ENCODE measurements at regions not wholly inside any gene's neighbourhood (a gene's known extent, or its start where the extent isn't known, plus 50 kb on each side); places are given as distances from the start of the nearest gene placed in this dataset.

DNA sequence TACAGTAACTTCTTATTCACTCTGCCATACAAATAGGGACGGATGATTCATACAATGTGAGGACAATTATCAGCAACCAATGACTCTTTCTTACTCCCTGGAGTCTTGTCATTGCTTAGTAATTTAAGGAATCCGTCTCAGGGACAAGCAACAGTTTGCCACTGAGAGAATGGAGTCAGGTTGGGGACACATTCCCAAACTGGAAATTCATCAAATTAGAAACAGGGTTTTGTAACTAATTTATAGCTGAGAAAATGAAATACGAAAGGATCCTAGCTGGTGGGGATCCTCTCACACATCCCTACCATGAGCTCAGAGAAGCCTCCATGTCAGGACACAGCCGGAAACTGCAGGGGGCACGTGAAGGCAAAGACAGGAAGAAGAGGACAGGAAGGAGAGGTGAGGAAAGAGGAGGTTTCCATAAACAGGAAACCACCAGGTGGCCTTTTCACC is 50.4 kb upstream of the KDR start:
- DNase-seq (ENCODE audit: low read depth, low spot score) = no peak

DNA sequence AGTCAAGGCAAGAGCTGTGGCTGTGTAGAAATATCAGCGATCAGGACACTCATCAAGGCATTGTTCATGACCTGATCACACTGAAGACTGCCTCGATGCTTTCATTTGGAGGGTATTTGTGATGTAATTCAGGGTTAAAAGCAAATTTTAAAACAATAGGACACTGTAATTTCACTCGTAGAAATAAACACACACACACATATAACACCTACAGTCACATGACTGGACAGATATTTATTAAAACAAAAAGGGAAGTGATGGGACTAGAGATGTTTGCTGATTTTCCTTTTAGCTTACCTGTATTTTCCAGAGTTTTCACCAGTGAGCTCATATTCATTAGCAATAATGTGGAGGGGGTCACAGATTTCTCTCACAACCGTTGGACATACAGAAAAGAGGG is 51.1 kb upstream of the KDR start:
- no peak for DNase-seq (ENCODE audit: low read depth, low spot score)

DNA sequence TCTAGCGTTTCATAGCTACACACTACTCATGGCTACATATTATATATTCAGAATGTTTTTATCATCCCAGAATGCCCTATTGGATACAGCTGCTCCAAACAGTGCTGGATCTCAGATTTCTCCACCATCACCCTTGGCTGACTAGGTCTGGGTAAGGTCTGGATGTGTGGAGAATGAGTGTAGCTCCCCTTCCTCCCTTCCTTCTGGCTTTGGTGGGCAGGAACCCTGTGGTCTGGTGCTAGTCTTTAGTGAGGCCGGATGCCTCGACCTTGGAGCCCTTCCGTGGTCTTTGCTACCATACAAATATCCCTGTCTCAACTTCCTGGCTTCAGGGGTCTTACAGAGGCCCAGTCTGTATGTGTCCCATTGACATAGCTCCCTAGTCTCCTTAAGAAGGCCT is 52.1 kb upstream of the KDR start:
- DNase-seq (ENCODE audit: low read depth, low spot score) = no peak

DNA sequence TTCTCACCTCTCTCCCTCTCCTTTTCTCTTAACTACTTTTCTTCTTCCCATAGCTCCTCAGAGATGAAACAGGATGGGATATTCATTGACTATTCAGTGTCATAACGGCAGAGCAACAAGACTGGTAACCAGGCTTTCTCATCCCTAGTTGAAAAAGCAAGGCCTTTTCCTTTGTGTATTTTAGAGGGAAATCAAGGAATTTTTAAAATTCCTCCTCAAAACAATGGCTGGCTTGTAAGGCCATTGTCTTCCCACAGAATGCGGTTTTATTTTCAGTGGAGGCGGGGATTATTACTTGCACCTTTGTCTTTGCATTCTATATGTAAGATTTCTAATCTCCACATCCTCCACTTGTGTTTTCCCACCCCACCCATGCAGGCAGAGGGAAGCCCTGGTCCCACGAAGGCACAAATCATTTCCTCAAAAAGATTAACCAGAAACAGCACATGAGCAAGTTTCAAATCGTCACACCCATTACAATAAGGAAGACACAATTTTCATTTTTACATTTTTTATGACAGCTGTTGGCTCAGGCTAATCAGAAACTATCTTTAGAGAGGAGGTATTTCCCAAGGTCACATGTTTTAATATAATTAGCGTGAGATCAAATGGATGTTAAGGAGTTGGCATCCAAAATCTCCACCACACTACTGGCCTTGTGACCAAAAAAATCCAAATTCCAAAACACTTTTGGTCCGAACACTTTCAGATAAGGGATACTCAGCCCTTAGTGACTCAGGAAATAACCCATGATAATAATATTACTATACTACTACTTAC is 53.0 kb upstream of the KDR start:
- no peak for DNase-seq (ENCODE audit: low read depth, low spot score)

DNA sequence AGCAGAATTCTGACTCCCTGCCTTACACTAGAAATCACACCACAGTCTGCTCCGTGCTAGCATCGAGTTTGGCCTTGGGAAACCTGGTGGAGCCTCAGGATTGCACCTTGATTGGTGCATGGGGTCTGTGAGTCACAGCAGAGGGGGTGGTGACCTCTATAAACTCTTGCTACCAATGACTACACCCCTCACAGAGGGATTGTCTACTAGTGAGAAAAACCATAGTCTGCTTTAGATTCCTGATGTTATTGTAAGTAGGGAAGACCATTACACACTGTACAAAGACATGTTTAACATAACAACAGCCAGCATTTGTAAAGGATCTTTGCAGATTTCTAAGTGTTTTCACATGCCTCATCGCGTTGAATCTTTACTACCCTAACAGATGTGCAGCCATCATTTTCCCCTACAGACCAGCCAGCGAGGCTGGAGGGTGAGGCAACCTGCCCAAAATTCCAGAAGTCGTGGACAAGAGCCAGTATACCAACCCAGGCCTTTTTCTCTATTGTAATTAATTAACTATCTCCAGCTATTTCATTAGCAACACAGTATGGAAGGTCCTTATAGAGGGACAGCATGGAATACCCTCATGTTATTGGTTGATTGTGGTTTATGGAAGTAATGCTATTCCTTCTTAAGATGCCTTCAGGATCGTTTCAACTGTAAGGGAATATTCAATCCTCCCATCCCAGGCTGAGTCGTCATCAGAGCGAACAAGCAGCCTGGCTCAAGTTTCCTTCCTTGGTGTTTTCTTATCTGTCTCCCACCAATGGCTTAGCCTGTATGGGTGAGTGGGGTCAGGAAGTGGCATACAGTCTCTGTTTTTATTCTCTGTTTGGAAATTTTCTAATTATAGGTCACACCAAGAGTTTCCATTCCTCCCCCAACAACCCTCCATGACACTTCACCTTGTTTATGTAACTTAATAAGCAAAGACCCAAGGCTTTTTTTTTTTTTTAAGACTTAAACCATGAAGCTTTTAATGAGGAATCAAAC is 55.9 kb upstream of the KDR start:
- DNase-seq (ENCODE audit: low read depth, low spot score) = peak; percentile 41

DNA sequence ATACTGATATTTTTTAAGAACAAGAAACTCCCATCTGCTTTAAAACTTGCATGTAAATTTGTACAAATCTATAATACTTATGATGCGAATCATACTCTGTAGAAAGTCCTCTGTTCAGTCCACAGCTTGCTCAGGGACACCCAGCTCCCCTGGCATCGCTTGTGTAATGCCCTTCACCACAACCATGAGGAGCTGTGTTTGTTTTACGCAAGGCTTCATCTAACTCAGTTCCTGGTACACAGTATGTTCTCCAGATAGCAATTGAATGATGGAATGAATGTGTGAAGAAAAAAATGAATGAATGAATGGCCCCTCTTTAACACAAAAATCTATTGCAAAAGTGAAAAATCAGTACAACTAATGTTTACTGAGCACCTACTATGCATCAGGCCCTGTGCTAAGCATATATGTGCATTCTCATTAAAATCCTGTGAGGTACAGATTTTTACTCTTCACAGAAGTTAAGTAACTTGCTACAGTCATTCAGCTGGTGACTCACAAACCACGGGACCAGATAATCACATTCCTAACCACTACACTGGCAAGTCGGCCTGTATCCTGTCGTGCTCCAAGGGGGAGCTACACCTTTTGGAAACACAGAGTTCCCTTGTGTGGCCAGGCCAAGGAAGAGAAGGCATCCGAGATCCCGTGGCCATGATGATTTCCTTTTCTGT is 58.7 kb upstream of the KDR start:
- peak; percentile 42 for DNase-seq (ENCODE audit: low read depth, low spot score)

DNA sequence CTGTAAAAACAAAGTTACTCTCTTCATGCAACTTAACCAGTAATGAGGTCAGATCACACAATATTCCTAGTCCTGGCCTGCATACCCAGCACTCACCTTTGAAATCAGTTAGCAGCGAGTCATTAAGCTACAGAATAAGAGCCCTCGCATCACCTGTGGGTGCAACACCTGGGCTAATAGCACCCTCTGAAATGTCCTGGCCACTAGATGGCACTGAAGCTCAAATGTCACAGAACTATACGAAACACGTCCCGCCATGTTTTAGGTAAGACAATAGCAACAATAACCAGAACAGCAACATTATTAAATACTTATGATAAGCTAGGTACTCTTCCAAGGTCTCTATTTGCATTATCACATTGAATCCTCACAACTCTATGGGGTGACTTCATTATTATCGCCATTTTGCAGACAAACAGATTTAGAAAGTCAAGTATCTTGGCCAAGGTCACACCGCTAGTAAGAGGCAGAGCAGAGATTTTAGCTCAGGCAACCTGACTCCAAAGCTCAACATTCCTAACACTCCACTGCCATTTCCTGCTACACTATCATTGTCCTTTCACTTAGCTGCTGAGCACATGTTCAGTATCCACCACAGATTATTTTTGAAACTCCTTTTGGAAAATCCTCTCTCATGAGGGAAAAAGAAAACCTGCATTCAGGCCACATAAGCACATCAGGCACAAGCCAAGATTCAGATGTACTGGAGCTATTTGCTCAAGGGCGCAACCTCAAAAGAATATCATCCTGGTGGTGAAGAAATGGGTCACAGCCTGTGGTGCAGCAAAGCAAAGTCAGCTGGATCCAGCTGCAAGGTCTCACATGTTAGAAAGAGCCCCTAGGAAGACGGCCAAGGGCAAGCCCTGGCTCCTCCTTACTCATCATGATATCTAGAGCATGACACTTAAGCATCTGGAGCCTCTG is 59.5 kb upstream of the KDR start:
- DNase-seq (ENCODE audit: low read depth, low spot score) = no peak

DNA sequence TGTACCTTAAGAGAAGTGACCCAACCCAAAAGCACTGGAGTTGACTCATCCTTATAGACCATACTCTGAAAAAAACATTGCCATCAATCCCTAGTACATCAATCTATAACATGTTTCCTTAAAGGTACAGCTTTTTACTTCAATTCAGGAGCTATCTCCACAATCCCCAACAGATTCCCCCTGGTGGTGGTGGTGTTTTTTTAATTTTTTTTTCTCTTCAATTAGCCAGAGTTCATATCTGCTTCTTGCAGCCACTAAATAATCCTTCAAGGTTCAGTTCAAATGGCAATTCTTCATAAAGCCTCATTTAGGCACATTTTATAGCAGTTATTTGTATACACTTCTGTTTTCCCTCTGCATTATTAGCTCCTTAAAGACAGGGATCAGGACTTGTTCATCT is 60.7 kb upstream of the KDR start:
- no peak for DNase-seq (ENCODE audit: low read depth, low spot score)

DNA sequence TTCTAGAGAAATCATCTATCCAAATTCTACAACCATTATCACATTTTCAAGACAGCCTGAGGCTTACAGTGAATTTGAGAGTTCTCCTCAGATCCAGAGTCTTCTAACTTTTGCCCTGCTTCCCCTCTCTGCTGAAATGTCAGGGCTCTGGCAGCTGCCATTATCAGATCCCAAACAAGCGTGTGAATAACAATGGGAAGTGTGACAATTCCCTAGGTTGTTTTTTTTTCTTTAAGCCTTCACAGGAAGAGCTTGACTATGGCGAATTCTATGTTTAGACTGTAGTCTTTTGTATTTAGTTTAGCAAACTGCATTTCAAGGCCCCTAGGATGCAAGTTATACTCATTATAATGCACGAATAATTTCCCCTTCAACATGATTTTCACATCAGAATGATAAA is 61.3 kb upstream of the KDR start:
- peak; percentile 47 for DNase-seq (ENCODE audit: low read depth, low spot score)

DNA sequence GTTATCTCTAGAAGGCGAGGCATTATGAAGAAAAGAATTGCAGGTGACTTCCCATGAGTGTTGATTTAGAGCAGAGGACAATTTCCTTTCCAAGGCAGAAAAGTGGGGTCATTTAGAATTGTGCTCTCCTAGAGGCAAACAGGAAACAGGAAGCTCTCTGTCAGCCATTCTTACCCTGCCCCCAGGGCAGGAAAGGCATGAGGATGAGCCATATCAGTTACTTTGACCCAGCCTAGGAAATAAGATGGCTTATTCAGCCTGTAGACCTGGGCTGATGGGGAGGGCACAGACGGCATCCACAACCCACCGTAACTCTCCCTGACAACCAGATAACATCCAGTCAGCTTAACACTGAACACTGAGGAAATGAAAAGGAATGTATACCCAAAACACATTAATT is 88.8 kb upstream of the KDR start:
- peak; percentile 21 for DNase-seq (ENCODE audit: low read depth, low spot score)

DNA sequence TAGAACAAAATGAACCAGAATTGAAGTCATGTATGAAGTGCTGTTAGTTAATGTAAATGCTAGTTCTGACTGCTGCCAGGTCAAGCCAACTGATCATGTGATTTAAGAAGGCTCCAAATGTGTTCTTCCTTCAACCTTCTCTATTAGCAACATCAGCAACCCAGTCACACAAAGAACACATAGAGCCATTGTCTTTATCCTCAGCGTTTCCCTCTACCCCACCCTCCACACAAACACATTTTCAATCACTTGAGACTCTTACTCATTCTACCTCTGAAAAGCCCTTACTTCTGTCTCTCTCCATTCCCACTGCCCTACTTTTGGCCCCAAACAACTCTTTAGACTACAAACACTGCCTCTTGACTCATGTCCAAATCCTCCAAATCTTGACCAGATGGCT is 89.7 kb upstream of the KDR start:
- no peak for DNase-seq (ENCODE audit: low read depth, low spot score)

DNA sequence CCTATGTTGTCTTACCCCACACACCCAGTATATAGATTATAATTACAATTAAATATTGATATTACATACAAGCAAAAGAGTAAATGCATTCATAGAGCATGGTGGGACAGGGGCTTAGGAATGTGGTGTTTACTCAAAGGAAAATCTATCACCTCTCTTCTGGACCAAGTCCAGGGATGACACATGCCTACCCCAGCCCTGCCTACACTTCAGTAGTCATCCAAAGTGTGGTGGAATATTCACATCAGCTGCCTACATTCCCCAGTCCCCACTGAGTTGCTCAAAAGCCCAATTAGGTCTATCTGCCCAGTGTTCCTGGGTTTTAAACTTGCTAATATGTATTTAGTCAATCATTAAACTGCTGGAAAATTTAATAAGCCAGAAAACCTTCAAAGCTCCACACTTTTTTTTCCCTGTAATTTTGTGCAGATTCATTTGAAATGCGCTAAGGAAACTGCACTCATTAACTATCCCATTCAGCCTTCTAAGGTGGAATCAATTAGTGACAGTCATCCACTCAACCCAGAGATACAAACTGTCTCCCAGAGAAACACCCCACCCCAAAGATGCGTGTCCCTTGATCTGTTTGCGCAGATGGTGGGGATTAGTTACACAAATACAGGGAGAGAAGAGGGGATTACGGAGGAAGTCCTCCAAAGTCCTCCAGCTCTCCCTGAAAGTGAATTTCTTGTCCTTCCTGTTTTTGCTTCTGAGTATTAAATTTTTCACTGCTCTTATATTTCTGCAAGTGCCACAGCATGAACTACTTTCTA is 91.7 kb upstream of the KDR start:
- DNase-seq (ENCODE audit: low read depth, low spot score) = no peak

DNA sequence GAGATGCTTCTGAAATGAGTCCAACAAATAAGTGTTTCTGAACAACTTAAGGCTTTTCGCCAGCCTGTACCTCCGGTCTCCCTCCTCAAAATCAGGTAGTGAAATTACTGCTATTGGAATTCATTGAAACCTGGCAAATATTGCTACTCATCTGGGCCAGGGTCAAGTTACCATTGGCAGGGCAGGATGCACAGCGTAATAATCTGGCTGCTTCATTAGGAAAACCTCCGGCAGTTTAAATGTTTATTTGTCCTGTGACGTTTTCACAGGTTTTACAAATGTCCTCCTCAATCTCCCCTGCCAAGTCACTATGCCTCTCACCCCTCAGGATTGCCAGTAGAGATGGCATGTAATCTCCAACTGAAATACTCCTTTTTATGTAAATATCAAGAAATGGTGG is 92.6 kb upstream of the KDR start:
- no peak for DNase-seq (ENCODE audit: low read depth, low spot score)

DNA sequence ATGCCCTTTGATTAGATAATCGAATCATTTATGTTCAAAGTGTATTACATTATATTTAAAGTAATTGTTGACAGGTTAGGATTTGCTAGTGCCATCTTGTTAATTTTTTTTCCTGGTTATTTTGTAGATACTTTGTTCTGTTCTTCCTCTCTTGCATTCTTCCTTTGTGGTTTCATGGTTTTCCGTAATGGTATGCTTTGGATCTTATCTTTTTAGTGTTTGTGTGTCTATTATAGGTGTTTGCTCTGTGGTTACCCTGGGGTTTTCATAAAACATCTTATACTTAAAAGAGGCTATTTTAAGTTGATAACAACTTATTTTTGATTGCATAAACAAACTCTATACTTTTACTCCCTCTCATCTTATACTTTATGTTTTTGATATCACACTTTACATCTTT is 108.2 kb upstream of the SRD5A3 start:
- DNase-seq (ENCODE audit: low read depth, low spot score) = no peak

DNA sequence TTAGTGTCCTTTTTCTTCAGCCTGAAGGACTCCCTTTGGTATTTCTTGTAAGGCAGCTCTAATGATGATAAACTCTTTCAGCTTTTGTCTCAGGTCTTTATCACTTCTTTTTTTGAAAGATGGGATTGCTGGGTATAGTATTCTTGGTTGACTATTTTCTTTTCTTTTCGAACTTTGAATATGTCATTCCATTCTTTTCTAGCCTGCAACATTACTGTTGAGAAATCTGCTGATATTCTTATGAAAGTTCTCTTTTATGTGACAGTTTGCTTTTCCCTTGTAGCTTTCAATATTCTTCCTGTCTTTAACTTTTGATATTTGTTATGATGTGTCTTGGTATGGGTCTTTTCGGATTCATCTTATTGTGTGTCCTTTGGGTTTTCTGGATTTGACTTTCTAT is 107.6 kb upstream of the SRD5A3 start:
- no peak for DNase-seq (ENCODE audit: low read depth, low spot score)

DNA sequence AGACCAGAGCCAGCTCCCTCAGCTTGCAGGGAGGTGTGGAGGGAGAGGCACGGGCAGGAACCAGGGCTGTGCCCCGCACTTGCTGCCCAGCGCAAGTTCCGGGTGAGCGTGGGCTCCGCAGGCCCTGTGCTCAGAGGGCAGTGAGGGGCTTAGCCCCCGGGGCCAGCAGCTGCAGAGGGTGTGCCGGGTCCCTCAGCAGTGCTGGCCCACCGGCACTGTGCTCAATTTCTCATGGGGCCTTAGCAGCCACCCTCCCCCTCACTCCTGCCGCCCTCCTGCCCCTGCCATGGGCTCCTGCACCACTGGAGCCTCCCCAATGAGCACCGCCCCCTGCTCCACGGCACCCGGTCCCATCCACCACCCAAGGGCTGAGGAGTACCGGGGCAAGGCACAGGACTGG is 104.6 kb upstream of the SRD5A3 start:
- DNase-seq (ENCODE audit: low read depth, low spot score) = no peak

DNA sequence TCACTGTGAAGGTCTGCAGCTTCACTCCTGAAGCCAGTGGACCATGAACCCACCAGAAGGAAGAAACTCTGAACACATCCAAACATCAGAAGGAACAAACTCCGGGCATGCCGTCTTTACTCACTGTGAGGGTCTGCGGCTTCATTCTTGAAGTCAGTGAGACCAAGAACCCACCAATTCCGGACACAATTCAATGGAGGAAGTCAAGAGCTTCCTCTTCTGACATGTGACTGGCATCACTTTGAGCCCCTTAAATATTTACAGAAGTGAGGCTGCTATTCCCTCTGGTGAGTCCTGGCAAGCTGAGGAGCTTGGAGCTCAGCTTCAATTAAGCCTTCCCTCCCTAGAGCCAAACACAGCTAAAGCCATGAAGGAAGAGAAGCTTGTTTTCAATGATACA is 103.5 kb upstream of the SRD5A3 start:
- no peak for DNase-seq (ENCODE audit: low read depth, low spot score)

DNA sequence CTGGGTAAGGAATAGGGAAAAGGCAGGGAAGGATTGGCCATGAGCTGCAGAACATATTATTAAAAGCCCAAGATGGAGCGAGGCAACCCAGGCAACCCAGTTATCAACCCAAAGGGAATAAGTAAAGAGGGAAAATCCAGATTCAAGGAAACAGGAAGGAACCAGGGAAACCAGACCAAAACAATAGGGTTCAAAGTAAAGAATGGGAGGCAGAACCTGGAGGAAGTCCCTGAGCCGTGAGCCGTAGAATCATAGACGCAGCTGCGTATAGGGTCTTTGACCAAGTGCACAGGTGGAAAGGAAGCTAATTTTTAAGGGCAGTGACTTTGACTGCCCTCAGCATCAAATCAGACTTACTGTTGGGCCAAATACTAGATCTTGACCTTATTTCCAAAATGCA is 98.5 kb upstream of the SRD5A3 start:
- DNase-seq (ENCODE audit: low read depth, low spot score) = no peak

DNA sequence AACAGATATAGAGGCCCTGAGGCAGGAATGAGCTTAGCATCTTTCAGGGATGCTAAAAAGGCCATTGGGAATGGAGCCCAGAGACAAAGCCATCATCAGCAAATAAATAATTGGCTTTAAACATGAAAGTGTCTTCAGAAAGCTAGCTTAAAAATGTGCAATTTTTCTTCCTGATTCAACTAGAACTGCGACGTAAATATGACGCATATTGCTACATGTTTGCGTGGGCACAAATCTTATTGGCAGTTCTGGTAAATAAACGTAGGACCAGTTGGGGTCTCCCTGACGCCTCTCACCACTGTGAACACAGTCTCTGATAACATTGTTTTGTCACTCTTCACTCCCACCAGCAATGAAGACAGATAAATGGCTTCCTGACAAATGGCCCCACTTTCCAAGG is 97.3 kb upstream of the SRD5A3 start:
- no peak for DNase-seq (ENCODE audit: low read depth, low spot score)

DNA sequence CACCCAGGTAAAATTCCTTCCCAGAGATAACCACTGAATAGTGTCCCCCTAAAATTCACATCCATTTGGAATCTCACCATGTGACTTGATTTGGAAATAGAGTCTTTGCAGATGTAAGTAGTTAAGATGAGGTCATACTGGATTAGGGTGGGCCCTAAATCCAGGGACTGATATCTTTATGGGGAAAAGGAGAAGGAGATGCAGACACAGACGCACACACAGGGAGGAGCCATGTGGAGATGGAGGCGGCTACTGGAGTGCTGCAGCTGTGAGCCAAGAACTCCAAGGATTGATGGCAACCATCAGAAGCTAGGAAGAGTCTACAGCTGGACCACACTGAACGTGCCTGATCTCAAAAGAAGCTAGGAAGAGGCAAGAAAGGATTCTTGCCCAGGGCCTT is 96.6 kb upstream of the SRD5A3 start:
- no peak for DNase-seq (ENCODE audit: low read depth, low spot score)
